ENCODE measurements at regions not wholly inside any gene's neighbourhood (a gene's known extent, or its start where the extent isn't known, plus 50 kb on each side); places are given as distances from the start of the nearest gene placed in this dataset.

- no TSS peak for BruUV-seq (replicated peaks)
- POLR2A ChIA-PET, result no interaction called here
- FAIRE-seq (no peak), DNase-seq (ENCODE audit: low read depth, low spot score) (no peak)
- Histone ChIP-seq H3K4me2 (ENCODE audit: insufficient read depth, low read length) (no peak overlapping the region), H3K36me3 (ENCODE audit: control insufficient read depth in 2 of 2, extremely low read depth in 1 of 2, insufficient read depth in 2 of 2, low read length in 2 of 2) (no peaks in the 10 kb centered on the region), H3K27ac (ENCODE audit: insufficient read depth, low read depth, low read length) (no peak overlapping the region), H3K9me1 (replicated peaks; ENCODE audit: control insufficient read depth, extremely low read depth, insufficient read depth, low read length) (no peaks in the 10 kb centered on the region), H4K20me1 (replicated peaks; ENCODE audit: control insufficient read depth, extremely low read depth, insufficient read depth, low read length) (no peaks in the 10 kb centered on the region), H3K9me3 (replicated peaks; ENCODE audit: control insufficient read depth, insufficient read depth, low read length) (peaks cover 4% of the 10 kb centered on the region), H3K4me3 (replicated peaks in 1 of 3; ENCODE audit: insufficient read depth in 1 of 3, low read depth in 1 of 3, low read length in 3 of 3) (no peak overlapping the region), H2AFZ (ENCODE audit: low read depth, low read length) (no peak overlapping the region), H3K79me2 (ENCODE audit: control insufficient read depth, insufficient read depth, low read length) (no peaks in the 10 kb centered on the region), H3K4me1 (ENCODE audit: control insufficient read depth, extremely low read depth, insufficient read depth, low read length) (no peaks in the 10 kb centered on the region), H3K27me3 (ENCODE audit: control insufficient read depth in 2 of 2, insufficient read depth in 2 of 2, low read length in 2 of 2) (no peaks in the 10 kb centered on the region), H3K9ac (replicated peaks; ENCODE audit: extremely low read depth, insufficient read depth, low read length) (no peak overlapping the region)
- CTCF ChIA-PET, result no interaction called here
- no peak for TF ChIP-seq JUN (IDR thresholded peaks at IDR 0.05; ENCODE audit: borderline replicate concordance, insufficient read depth, insufficient read length, low read depth)
- no peak for TF ChIP-seq GATA2 (IDR thresholded peaks at IDR 0.05; ENCODE audit: insufficient read depth, insufficient read length, low read depth, low read length)
- no peak for TF ChIP-seq POLR2A (IDR thresholded peaks at IDR 0.05; ENCODE audit: low read depth, low read length)
- intact Hi-C loops (cut with micrococcal nuclease) (no loop called here), dilution Hi-C loops (cut with MboI; ENCODE audit: extremely low pct_ligation_motif_present, low sequenced_read_pairs) (no loop called here)
Measured at GRCh38 chr16:50933262-50933661, 191.4 kb downstream of the CYLD start.

- DNase-seq (ENCODE audit: low read depth, low spot score) (no peak), FAIRE-seq (no peak)
- peaks cover 4% of the 10 kb centered on the region for H3K9me3 ChIP-seq (replicated peaks; ENCODE audit: control insufficient read depth, insufficient read depth, low read length)
- H4K20me1 ChIP-seq (replicated peaks; ENCODE audit: control insufficient read depth, extremely low read depth, insufficient read depth, low read length), result no peaks in the 10 kb centered on the region
- H3K4me3 ChIP-seq (replicated peaks in 1 of 3; ENCODE audit: insufficient read depth in 1 of 3, low read depth in 1 of 3, low read length in 3 of 3), result no peak overlapping the region
- no peak overlapping the region for H2AFZ ChIP-seq (ENCODE audit: low read depth, low read length)
- CTCF ChIA-PET, result no interaction called here
- H3K9me1 ChIP-seq (replicated peaks; ENCODE audit: control insufficient read depth, extremely low read depth, insufficient read depth, low read length), result no peaks in the 10 kb centered on the region
- dilution Hi-C loops (cut with MboI; ENCODE audit: extremely low pct_ligation_motif_present, low sequenced_read_pairs), result no loop called here
- no peak overlapping the region for H3K9ac ChIP-seq (replicated peaks; ENCODE audit: extremely low read depth, insufficient read depth, low read length)
- intact Hi-C loops (cut with micrococcal nuclease), result no loop called here
- no peaks in the 10 kb centered on the region for H3K36me3 ChIP-seq (ENCODE audit: control insufficient read depth in 2 of 2, extremely low read depth in 1 of 2, insufficient read depth in 2 of 2, low read length in 2 of 2)
- BruUV-seq (replicated peaks), result no TSS peak
- POLR2A ChIA-PET, result no interaction called here
- H3K4me2 ChIP-seq (ENCODE audit: insufficient read depth, low read length), result no peak overlapping the region
- H3K27me3 ChIP-seq (ENCODE audit: control insufficient read depth in 2 of 2, insufficient read depth in 2 of 2, low read length in 2 of 2), result no peaks in the 10 kb centered on the region
- no peak for TF ChIP-seq MYC (IDR thresholded peaks at IDR 0.05; ENCODE audit: low read depth, low read length)
- no peak for TF ChIP-seq CTCF (IDR thresholded peaks at IDR 0.05; ENCODE audit: extremely low read depth in 1 of 2, insufficient read depth in 1 of 2, low read depth in 1 of 2, low read length in 2 of 2)
- TF ChIP-seq FOS (IDR thresholded peaks at IDR 0.05; ENCODE audit: borderline replicate concordance, insufficient read depth, low read length), result no peak
- TF ChIP-seq POLR2A (IDR thresholded peaks at IDR 0.05; ENCODE audit: low read depth, low read length), result no peak
- TF ChIP-seq MAX (IDR thresholded peaks at IDR 0.05; ENCODE audit: insufficient read depth, insufficient read length), result no peak
- no peak for TF ChIP-seq POLR2AphosphoS5 (IDR thresholded peaks at IDR 0.05; ENCODE audit: insufficient read depth, low read depth, low read length)
- no peak for TF ChIP-seq EZH2 (IDR thresholded peaks at IDR 0.05; ENCODE audit: borderline replicate concordance, low read depth, low read length, severe bottlenecking)
- no peak for TF ChIP-seq GATA2 (IDR thresholded peaks at IDR 0.05; ENCODE audit: insufficient read depth, insufficient read length, low read depth, low read length)
- no peak for TF ChIP-seq JUN (IDR thresholded peaks at IDR 0.05; ENCODE audit: borderline replicate concordance, insufficient read depth, insufficient read length, low read depth)
- H3K27ac ChIP-seq (ENCODE audit: insufficient read depth, low read depth, low read length), result no peak overlapping the region
- no peaks in the 10 kb centered on the region for H3K79me2 ChIP-seq (ENCODE audit: control insufficient read depth, insufficient read depth, low read length)
- H3K4me1 ChIP-seq (ENCODE audit: control insufficient read depth, extremely low read depth, insufficient read depth, low read length), result no peaks in the 10 kb centered on the region
Measured at GRCh38 chr16:50932348-50932935, 190.6 kb downstream of the CYLD start.

Data from endothelial cell of umbilical vein (primary cell).